Breast epithelium (tissue), 3 donors: ENCODE measurements at regions not wholly inside any gene's neighbourhood (a gene's known extent, or its start where the extent isn't known, plus 50 kb on each side); places are given as distances from the start of the nearest gene placed in this dataset.

Experiments used
- POLR2A ChIP-seq: fragments of 450-650 bp; IDR thresholded peaks from one replicate; pipeline ENCODE4 v1.6.1; 2016; ENCODE audit warnings: antibody characterized with exemption, mild to moderate bottlenecking, moderate library complexity
- POLR2AphosphoS5 ChIP-seq, 3 donors: sonication (generic); formaldehyde crosslinking; IDR thresholded peaks; one replicate each; pipeline ENCODE4 v1.6.1; 2017; ENCODE audit warnings: antibody characterized with exemption in 3 of 3
- TF ChIP-seq, protein P1 (sequence below), 3 donors: fragments of 450-650 bp; IDR thresholded peaks; one replicate each; pipeline ENCODE4 v1.5.1; 2016 to 2017; ENCODE audit warnings: antibody characterized with exemption in 3 of 3, mild to moderate bottlenecking in 3 of 3, moderate library complexity in 3 of 3

DNA sequence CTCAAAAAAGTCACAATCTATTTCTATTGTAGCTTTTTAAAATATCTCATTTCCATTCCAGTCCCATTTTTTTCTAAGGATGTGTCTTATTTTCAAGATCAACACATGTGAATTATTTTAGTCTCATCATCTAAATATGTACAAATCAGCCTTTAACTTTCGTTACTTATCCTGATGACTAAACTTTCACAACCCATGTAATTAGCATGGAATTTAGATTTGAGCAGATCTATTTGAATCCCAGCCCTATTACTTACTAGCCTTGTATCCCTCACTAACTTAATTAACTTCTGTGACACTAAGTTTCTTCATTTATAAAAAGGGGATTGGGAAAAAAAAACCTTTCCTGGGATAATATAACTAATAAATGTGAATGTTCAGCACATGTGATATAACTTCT, 81.1 kb downstream of the UFM1 start:
- TF ChIP-seq, protein P1, sequence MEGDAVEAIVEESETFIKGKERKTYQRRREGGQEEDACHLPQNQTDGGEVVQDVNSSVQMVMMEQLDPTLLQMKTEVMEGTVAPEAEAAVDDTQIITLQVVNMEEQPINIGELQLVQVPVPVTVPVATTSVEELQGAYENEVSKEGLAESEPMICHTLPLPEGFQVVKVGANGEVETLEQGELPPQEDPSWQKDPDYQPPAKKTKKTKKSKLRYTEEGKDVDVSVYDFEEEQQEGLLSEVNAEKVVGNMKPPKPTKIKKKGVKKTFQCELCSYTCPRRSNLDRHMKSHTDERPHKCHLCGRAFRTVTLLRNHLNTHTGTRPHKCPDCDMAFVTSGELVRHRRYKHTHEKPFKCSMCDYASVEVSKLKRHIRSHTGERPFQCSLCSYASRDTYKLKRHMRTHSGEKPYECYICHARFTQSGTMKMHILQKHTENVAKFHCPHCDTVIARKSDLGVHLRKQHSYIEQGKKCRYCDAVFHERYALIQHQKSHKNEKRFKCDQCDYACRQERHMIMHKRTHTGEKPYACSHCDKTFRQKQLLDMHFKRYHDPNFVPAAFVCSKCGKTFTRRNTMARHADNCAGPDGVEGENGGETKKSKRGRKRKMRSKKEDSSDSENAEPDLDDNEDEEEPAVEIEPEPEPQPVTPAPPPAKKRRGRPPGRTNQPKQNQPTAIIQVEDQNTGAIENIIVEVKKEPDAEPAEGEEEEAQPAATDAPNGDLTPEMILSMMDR (IDR thresholded peaks at IDR 0.05) = no peak
- TF ChIP-seq POLR2AphosphoS5 (IDR thresholded peaks at IDR 0.05) = no peak
- TF ChIP-seq POLR2A = no peak
